GM12873 (cell line): ENCODE measurements at regions not wholly inside any gene's neighbourhood (a gene's known extent, or its start where the extent isn't known, plus 50 kb on each side); places are given as distances from the start of the nearest gene placed in this dataset.
A peak's percentile ranks its signal among the peaks of the same experiment; 100 is the strongest.

Experiments used
- TF ChIP-seq, protein P1 (sequence below): IDR thresholded peaks from 2 replicates; pipeline ENCODE4 v1.5.1; 2012; ENCODE audit warnings: low read depth, mild to moderate bottlenecking, moderate library complexity, low read length, control low read depth; ENCODE audit not compliant: insufficient read depth; ENCODE audit errors: missing control alignments

DNA sequence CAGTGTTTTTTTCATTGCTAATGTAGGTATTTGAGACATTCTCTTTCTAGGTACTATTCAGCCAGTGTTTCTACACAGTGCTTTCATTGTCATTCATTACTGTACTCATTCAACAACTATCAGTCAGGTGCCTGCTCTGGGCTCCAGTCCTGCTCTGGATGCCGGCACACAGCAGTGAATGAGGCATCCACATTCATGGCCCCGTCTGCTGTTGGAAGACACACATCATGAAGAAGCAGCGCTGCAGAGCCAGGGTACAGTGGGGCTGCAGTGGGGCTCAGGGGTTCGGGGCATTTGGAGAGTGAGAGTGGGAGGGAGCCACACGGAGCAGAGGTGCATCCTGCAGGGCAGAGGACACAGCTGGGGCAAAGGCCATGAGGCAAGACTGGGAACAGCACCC is 737.2 kb upstream of the RAB6C start:
- TF ChIP-seq, protein P1, sequence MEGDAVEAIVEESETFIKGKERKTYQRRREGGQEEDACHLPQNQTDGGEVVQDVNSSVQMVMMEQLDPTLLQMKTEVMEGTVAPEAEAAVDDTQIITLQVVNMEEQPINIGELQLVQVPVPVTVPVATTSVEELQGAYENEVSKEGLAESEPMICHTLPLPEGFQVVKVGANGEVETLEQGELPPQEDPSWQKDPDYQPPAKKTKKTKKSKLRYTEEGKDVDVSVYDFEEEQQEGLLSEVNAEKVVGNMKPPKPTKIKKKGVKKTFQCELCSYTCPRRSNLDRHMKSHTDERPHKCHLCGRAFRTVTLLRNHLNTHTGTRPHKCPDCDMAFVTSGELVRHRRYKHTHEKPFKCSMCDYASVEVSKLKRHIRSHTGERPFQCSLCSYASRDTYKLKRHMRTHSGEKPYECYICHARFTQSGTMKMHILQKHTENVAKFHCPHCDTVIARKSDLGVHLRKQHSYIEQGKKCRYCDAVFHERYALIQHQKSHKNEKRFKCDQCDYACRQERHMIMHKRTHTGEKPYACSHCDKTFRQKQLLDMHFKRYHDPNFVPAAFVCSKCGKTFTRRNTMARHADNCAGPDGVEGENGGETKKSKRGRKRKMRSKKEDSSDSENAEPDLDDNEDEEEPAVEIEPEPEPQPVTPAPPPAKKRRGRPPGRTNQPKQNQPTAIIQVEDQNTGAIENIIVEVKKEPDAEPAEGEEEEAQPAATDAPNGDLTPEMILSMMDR = no peak

DNA sequence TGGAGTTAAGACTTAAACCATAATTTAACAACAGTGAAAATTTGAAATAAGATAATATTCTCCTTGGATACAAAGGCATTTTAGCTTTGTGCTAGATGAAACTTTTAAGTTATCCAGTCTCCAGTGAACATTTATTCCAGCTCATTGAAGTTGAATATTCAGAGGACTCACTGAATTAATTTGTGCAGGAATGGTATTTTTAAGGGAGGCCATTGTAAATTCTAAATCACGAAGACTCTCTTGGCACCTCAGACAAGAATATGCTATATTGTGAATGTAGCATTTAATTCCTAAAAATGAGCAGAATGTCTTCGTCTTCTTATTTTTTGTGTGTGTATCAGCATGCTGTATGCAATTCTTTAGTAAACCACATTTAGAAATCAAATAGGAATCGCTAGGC is 731.7 kb upstream of the RAB6C start:
- TF ChIP-seq, protein P1 = no peak

DNA sequence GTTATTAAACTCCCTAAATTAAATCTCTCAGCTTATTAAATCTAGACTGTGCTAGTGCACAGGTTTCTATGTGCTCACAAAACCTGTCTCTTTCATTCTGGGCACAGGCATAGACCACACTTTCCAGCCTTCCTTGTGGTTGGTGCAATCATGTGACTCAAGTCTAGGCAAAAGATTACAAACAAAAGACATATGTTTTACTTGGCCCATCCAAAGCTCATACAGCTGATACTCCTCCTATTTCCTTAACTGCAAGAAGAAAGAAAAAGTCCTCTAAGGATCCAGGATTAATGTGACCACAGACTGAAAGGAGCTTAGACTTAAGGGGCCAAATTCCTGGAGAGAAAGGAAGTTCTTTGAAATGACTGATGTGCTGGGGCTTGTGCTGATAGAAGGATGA is 731.3 kb upstream of the RAB6C start:
- TF ChIP-seq, protein P1 = no peak

DNA sequence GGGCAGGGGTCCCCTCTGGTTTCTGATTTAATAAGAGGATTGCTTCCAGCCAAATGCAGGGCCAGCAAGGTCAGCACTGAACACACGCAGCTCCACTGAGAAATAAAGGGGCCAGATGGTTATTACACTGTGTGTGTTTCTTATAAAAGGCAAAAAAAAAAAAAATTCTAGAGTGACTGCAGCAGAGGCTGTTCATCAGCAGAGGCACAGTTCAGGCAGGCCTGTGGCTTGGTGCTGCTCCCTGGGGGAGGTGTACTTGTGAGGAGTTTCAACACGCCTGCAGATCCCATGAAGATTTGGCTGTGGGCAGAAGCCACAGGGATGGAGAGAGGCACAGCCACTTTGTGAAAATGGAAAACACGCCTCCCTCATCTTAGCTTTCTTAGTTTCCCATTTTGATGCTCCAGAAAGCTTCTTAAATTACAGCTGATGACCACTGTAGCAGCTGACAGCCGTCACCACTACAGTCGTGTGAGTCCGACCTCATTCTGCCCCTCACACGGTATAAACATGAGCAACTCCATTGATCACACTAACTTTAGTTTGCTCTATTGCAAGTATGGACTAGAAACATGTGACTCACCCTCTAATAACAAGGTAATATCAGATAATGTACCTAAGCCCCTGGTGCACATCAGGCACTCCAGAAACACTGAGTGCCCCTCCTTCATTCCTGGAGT is 726.5 kb upstream of the RAB6C start:
- TF ChIP-seq, protein P1 = no peak

DNA sequence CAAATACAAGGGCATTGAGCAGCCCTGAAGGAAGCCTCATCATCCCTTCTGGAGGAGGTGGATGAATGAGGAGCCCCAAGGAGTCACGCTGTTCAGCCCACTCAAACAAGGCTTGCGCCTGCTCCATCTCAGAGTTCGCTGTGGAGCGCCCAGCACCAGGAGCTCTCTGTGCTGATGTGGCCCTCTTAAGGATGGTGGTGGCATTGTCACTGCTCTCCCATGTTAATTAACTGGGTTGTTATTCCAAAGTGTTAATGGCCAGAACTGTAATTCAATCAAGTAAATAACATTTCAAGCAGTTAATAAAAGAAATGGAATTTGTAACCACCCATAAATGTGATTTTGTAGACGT is 726.0 kb upstream of the RAB6C start:
- TF ChIP-seq, protein P1 = peak; percentile 41

DNA sequence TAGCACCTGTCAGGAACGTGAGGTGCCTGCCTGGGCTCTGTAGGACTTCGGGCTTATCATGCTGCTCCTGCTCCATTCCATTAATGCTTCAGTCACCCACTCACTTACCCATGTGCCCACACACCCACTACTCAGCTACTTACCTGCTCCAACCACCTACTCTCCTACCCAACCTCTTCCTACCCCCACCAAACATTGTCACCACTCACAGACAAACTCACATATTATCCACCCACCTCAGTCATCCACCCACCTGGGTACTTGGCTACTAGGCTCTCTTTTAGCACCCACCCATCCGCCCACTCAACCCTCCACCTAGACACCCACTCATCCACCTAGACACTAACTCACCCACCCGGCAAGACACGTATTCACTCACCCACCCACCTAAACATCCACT is 724.7 kb upstream of the RAB6C start:
- TF ChIP-seq, protein P1 = no peak

DNA sequence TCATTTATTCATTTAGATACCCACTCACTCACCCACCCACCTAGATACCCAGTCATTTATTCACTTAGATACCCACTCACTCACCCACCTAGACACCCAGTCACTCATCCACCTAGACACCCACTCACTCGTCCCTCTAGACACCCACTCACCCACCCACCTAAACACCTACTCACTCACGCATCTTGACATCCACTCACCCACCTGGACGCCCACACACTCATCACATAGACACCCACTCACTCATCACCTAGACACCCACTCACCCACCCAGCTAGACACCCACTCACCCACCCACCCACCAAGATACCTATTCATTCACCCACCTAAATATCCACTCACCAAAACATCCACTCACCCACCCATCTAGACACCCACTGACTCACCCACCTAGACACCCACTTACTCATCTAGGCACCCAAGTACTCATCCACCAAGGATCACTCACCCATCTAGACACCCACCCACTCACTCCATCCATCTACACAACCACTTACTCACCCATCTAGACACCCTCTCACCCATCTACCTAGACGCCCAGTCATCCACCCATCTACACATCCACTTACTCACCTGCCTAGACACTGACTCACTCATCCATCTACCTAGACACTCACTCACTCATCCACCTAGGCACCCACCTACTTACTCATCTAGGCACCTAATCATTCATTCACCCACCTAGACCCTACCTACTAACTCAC is 723.7 kb upstream of the RAB6C start:
- TF ChIP-seq, protein P1 = no peak
